Breast epithelium (tissue), 4 donors: ENCODE measurements at regions not wholly inside any gene's neighbourhood (a gene's known extent, or its start where the extent isn't known, plus 50 kb on each side); places are given as distances from the start of the nearest gene placed in this dataset.

Experiments used
- DNase-seq, 2 donors: peaks; one replicate each; pipeline ENCODE4 v3.0.0-alpha.2; 2019; ENCODE audit warnings: low spot score in 2 of 2
- H3K27ac ChIP-seq, 2 donors: fragments of 200-600 bp; sonication (generic) in 1 of 2; one replicate each; pipeline ENCODE4 v1.5.1; 2016 to 2019; ENCODE audit warnings: mild to moderate bottlenecking in 1 of 2
- H3K27me3 ChIP-seq, 2 donors: fragments of 200-600 bp; sonication (generic) in 1 of 2; one replicate each; pipeline versions ENCODE4 v1.5.1 to v1.6.0; 2017 to 2019; ENCODE audit warnings: control low read depth in 1 of 2, mild to moderate bottlenecking in 1 of 2
- H3K36me3 ChIP-seq: fragments of 200-600 bp; one replicate; pipeline ENCODE4 v1.5.1; 2019
- H3K4me1 ChIP-seq, 2 donors: fragments of 200-600 bp; sonication (generic); one replicate each; pipeline ENCODE4 v1.5.1; 2016 to 2019; ENCODE audit warnings: control low read depth in 1 of 2
- H3K4me3 ChIP-seq, 3 donors: fragments of 200-600 bp; sonication (generic); 1 replicate in 2 of 3; 2 replicates in 1 of 3; pipeline ENCODE4 v1.5.1; 2016 to 2019; ENCODE audit warnings: mild to moderate bottlenecking in 3 of 3, moderate library complexity in 2 of 3
- H3K9me3 ChIP-seq, 2 donors: fragments of 200-600 bp; sonication (generic) in 1 of 2; one replicate each; pipeline ENCODE4 v1.5.1; 2016 to 2019; ENCODE audit warnings: control low read depth in 1 of 2
- CTCF ChIP-seq, 3 donors: fragments of 450-650 bp; IDR thresholded peaks; one replicate each; pipeline ENCODE4 v1.5.1; 2016 to 2017; ENCODE audit warnings: antibody characterized with exemption in 3 of 3, mild to moderate bottlenecking in 3 of 3, moderate library complexity in 3 of 3
- POLR2A ChIP-seq: fragments of 450-650 bp; IDR thresholded peaks from one replicate; pipeline ENCODE4 v1.6.1; 2016; ENCODE audit warnings: antibody characterized with exemption, mild to moderate bottlenecking, moderate library complexity
- POLR2AphosphoS5 ChIP-seq, 3 donors: sonication (generic); formaldehyde crosslinking; IDR thresholded peaks; one replicate each; pipeline ENCODE4 v1.6.1; 2017; ENCODE audit warnings: antibody characterized with exemption in 3 of 3
- intact Hi-C: fragments of 100-400 bp; cut with DNase I; formaldehyde crosslinking; loops from one replicate; pipeline ENCODE4 v1.15.1; 2023; ENCODE audit warnings: low total_unique reads

- no peaks in the 10 kb centered on the region for H3K4me1 ChIP-seq
- intact Hi-C loops = no loop called here
- TF ChIP-seq POLR2AphosphoS5 (IDR thresholded peaks at IDR 0.05) (no peak), POLR2A (no peak), CTCF (IDR thresholded peaks at IDR 0.05) (no peak)
- H3K4me3 ChIP-seq = no peak overlapping the region
- H3K9me3 ChIP-seq = no peaks in the 10 kb centered on the region
- DNase-seq = no peak
- H3K36me3 ChIP-seq = no peaks in the 10 kb centered on the region
- no peak overlapping the region for H3K27ac ChIP-seq
- H3K27me3 ChIP-seq = no peaks in the 10 kb centered on the region
These were observed 386.3 kb downstream of the USP25 start for GRCh38 chr21:16116069-16116468.

- Histone ChIP-seq H3K4me3 (no peak overlapping the region), H3K9me3 (no peaks in the 10 kb centered on the region), H3K27me3 (no peaks in the 10 kb centered on the region), H3K36me3 (no peaks in the 10 kb centered on the region), H3K27ac (peak overlapping the region; percentile 58 to 64), H3K4me1 (no peaks in the 10 kb centered on the region)
- TF ChIP-seq POLR2AphosphoS5 (IDR thresholded peaks at IDR 0.05) (no peak), CTCF (IDR thresholded peaks at IDR 0.05) (no peak), POLR2A (no peak)
- no peak for DNase-seq
- intact Hi-C loops = no loop called here
These were observed 387.0 kb downstream of the USP25 start for GRCh38 chr21:16116798-16117197.

- no peaks in the 10 kb centered on the region for H3K4me1 ChIP-seq
- TF ChIP-seq POLR2AphosphoS5 (IDR thresholded peaks at IDR 0.05) (no peak), CTCF (IDR thresholded peaks at IDR 0.05) (no peak), POLR2A (no peak)
- peak overlapping the region in 2 of 3 donors; percentile 1 to 6 for H3K4me3 ChIP-seq
These were observed 387.5 kb downstream of the USP25 start for GRCh38 chr21:16117331-16117730.

GRCh38 chr21:16117851-16118590 is 388.2 kb downstream of the USP25 start:
- no peaks in the 10 kb centered on the region for H3K4me1 ChIP-seq
- DNase-seq = no peak
- intact Hi-C loops = no loop called here
- no peaks in the 10 kb centered on the region for H3K36me3 ChIP-seq
- H3K9me3 ChIP-seq = no peaks in the 10 kb centered on the region
- peak overlapping the region; percentile 58 to 64 for H3K27ac ChIP-seq
- TF ChIP-seq CTCF (IDR thresholded peaks at IDR 0.05) (no peak), POLR2AphosphoS5 (IDR thresholded peaks at IDR 0.05) (no peak), POLR2A (no peak)
- H3K27me3 ChIP-seq = no peaks in the 10 kb centered on the region
- H3K4me3 ChIP-seq = peak overlapping the region in 2 of 3 donors; percentile 4 to 6

More at GRCh38 chr21:16117331-16117730, 387.5 kb downstream of the USP25 start:
- Histone ChIP-seq H3K27me3 (no peaks in the 10 kb centered on the region), H3K27ac (peak overlapping the region; percentile 58 to 64), H3K36me3 (no peaks in the 10 kb centered on the region), H3K9me3 (no peaks in the 10 kb centered on the region)
- no peak for DNase-seq
- intact Hi-C loops = no loop called here

GRCh38 chr21:16124378-16125138 is 394.8 kb downstream of the USP25 start:
- intact Hi-C loops = no loop called here
- no peaks in the 10 kb centered on the region for H3K27me3 ChIP-seq
- no peaks in the 10 kb centered on the region for H3K9me3 ChIP-seq
- no peak for DNase-seq
- H3K27ac ChIP-seq = peak overlapping the region; percentile 13 to 43
- H3K4me1 ChIP-seq = no peaks in the 10 kb centered on the region
- H3K36me3 ChIP-seq = no peaks in the 10 kb centered on the region
- TF ChIP-seq POLR2A (no peak), CTCF (IDR thresholded peaks at IDR 0.05) (no peak), POLR2AphosphoS5 (IDR thresholded peaks at IDR 0.05) (peak in 1 of 3 donors; percentile 31)
- H3K4me3 ChIP-seq = peak overlapping the region in 1 of 3 donors; percentile 3
